GM12874 (cell line): ENCODE measurements at regions not wholly inside any gene's neighbourhood (a gene's known extent, or its start where the extent isn't known, plus 50 kb on each side); places are given as distances from the start of the nearest gene placed in this dataset.
A peak's percentile ranks its signal among the peaks of the same experiment; 100 is the strongest.

ENCODE experiments used
- CTCF ChIP-seq: IDR thresholded peaks from 2 replicates; pipeline ENCODE4 v1.5.1; 2011; ENCODE audit warnings: low read depth, mild to moderate bottlenecking, control low read depth, low read length, moderate library complexity; ENCODE audit not compliant: insufficient read depth

- no peak for TF ChIP-seq CTCF
Observed at GRCh38 chr2:67727131-67727530, 330.0 kb downstream of the ETAA1 start.

GRCh38 chr2:67727623-67728022, 330.5 kb downstream of the ETAA1 start:
- no peak for TF ChIP-seq CTCF

GRCh38 chr2:67729474-67729873, 332.3 kb downstream of the ETAA1 start:
- TF ChIP-seq CTCF, result no peak

GRCh38 chr2:67733517-67733916, 329.3 kb downstream of the C1D start:
- peak; percentile 56 for TF ChIP-seq CTCF

- no peak for TF ChIP-seq CTCF
Observed at GRCh38 chr2:67752199-67752598, 310.6 kb downstream of the C1D start.

GRCh38 chr2:67752969-67753368, 309.8 kb downstream of the C1D start:
- no peak for TF ChIP-seq CTCF

- no peak for TF ChIP-seq CTCF
Observed at GRCh38 chr2:67755156-67755882, 307.5 kb downstream of the C1D start.
